ENCODE measurements at regions not wholly inside any gene's neighbourhood (a gene's known extent, or its start where the extent isn't known, plus 50 kb on each side); places are given as distances from the start of the nearest gene placed in this dataset.
A peak's percentile ranks its signal among the peaks of the same experiment; 100 is the strongest.
"Not testable (repeated sequence)": the region's sequence is repeated elsewhere in the genome, so short reads cannot be mapped to it uniquely, and the experiment has no call there.

DNA sequence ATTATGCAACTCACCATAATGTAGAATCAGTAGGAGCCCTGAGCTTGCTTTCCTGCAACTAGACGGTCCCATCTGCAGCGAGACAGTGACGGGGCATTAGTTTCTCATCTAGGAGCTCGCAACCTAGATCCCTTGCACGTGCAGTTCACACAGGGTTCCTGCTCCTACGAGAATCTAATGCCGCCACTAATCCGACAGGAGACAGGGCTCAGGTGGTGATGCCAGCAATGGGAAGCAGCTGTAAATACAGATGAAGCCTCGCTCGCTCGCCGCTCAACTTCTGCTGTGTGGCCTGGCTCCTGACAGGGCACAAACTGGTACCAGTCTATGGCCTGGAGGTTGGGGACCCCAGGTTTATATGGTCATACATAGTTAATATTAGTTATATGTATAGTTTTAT, 394.5 kb downstream of the NPIPA8 start:
- DNase-seq (ENCODE audit: low read depth): no peak

DNA sequence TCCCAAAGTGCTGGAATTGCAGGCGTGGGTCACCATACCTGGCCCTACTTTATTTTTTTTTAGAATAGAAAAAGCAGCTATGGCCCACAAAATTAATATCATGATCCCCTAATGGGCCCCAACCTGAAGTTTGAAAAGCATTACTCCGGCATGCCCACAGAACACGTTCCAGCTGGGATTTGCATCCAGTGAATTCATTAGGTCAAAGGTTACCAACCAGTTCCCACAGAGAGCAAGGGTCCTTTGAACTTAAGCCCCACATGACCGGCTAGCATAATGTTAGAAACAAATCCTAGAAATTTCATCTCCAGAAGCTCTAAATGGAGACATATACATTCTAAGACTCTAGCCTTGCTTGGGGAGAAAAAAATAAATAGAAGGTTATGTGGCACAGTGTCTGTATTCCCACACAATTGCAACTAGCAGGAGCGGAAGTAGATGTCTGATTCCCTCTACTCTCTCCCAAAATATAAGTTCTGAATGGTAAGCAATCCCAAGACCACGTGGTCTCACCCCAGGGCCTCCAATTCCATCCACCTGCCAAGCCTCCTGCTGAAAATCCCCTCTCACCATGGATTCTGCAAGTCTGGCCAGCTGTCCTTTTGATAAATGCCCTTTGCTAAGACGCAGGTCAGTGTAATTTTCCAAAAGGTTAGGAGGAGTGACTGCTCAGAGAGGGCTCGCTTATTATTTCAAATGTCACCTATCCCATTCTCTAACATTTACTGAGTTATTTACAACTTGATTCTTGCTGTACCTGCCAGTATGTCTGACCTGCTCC, 395.8 kb downstream of the NPIPA8 start:
- DNase-seq (ENCODE audit: low read depth): no peak

DNA sequence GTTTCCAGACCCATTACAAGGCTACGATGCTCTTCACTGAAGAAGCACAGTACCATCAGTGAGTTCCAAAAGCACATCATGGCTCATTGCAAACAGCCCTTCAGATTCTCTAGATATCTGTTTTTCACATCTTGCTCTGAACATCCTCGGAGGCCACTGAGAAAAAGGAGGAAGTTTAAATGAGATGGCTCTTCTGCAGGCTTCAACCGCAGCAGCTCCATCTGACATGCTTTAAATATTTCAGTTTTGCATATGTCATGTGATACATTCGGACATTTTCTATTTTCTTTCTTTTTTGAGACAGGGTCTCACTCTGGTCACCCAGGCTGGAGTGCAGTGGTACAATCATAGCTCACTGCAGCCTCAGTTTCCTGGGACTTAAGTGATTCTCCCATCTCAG, 396.8 kb downstream of the NPIPA8 start:
- no peak for DNase-seq (ENCODE audit: low read depth)

DNA sequence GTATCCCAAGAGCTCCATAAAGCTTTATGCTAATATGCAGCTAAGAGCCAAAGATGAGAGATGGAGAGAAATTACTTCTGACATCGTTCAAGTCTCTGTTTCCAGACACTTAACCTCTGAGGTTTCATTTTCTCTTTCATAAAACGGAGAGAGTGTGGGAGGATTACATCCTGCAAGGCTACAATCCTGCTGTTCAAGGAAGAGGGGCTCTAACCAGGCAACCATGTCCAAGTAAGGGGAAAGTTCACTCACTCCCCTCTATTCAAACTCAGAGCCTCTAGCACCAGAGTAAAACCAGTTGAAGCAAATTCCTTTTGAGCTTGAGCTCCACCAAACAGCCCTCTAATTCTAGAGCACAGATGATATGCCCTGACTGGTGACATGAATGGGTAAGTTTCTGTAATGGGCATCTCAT, 397.4 kb downstream of the NPIPA8 start:
- no peak for DNase-seq (ENCODE audit: low read depth)

DNA sequence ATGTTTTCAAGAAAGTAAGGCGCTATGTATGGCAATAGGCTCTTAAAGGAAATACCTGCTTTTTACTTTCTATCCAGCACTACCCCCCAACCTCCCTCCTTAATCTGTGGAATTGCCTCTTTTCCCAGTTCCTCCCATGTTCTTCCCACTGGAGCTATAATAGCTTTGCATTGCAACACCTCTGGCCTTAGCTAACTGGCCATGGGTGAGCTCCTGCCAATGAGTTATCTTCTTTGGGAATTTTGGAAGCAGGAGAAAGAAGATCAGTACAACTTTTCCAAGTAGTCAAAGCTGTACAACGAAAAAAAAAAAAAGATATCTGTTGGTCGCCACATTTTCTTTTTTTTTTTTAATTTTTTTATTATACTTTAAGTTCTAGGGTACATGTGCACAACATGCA, 398.0 kb downstream of the NPIPA8 start:
- no peak for DNase-seq (ENCODE audit: low read depth)

DNA sequence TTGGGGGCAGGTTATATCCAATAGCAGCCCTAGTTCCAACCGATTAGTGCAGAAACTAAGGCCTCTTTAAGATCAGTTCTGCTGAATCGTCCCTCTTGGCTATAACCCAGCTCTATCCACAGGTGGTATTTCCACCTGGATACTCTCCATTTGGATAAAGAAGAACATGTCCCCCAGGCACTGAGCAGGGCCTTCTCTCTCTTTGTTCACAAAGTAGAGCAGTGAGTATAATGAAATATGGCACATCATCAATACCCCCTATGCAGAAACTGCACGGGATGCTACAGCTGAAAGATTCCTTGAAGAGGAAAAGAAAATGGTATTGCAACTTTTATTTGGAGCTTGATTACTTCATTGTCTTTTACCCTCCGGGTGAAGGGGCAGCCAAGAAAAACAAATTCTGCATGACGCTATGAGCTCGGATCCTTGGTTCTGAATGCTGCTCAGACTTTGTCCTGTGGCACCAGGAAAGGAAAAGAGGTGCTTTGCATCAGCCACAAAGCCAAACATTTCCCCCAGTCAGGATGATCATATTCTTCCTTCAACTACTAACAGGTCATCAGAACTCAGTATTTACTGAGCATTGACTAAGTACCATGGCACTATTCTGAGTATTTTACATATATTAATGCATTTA, 399.7 kb downstream of the NPIPA8 start:
- no peak for DNase-seq (ENCODE audit: low read depth)

DNA sequence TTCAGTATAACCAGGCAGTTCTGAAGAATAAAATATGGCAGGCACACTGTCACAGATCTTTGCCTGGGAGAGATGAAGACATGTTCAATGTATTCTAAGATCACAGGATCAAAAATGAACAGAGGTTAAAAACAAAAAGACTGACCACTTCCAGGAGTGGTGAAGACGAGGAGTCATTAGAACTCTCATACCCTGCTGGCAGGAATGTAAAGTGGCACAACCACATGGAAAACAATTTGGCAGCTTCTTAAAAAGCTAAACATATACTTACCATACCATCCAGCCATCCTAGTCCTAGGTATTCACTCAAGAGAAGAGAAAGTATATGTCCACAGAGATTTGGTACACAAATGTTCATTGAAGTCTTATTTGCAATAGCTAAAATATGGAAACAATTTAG, 406.3 kb downstream of the NPIPA8 start:
- no peak for DNase-seq (ENCODE audit: low read depth)

DNA sequence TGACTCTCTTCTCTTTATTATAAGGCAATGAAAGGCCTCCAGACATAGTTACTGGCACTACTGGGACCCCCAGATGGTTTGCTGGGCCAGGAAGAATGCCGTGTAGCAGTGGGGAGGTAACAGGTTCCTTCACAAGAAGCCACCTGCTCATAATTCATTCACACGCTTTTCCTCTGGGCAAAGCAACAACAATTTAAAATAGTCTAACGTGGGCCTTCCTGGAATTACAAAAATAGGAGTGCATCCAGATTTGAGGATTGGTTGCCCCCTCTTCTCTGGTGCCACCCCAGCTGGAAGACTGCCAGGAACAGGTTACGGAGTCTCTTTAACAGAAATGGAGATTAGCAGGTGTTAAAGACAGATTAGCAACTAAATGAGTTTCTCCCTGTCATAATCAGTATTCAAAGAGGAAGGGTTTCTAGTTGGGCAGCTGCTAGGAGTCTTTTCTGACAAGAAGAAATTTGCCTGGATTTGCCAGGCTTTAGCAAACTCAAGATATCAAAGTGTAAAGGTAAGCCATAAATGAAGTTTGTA, 409.6 kb downstream of the NPIPA8 start:
- DNase-seq (ENCODE audit: low read depth): no peak

DNA sequence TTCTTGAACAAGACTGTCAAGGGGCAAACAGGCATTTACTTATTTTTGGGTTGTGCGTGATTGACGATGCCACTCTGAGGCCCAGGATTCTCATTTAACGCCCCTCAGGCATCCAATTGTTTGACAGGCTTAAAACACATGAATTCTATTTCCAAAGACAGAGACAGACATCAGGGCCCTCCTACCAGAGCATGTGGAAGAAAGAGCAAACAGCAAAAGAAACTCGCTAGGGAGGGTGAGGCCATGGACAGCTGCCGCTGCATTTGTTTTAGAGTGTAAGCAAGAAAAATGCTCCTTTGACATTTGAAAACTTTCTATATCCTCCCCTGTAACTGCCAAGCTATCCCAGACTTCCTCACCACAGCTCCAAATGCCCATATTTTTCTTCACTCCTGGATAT, 410.1 kb downstream of the NPIPA8 start:
- DNase-seq (ENCODE audit: low read depth): no peak

DNA sequence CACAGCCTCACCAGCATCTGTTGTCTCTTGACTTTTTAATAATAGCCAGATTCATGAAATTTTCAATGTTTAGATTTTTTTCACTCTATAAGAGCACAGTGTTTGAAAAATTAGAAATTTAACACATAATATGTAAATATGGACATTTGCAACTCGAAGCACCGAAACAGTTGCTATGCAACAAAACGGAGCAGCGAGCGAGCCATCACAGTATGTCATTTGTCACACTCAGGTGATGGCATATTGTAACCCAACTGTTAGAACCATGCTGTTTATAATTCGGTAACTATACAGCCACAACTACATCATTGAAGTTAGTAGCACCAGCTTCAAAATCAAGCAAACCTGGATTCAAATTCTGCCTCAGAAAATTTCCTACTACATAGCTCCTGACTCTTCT, 410.8 kb downstream of the NPIPA8 start:
- no peak for DNase-seq (ENCODE audit: low read depth)

DNA sequence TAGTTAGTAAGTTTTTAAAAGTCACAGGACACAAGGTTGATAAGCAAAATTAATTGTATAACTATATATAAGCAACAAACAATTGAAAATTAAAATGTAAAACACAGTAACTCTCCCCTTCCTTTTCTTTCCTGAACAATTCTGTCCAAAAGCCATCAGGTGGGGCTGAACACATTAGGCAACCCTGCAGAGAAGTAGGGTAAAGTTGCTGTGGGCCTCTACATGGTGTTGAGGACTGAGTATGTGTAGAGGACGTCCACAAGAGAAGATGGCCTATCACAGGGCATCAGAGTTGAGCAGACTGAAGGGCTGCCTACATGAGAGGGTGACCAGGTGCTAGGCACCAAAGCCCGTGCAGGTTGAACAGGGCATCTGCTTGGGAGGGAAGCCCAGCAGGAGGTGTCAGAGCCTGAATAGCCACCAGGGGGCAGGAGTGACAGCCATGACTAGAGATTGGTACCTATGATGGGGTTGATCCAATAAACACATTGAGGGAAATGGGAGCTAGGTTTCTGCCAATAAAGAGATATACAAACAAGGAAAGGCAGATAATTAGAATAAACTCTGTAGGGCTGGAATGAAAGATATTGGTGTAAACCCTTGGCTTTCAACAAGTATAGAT, 415.1 kb downstream of the NPIPA8 start:
- peak; percentile 42 for DNase-seq (ENCODE audit: low read depth)

DNA sequence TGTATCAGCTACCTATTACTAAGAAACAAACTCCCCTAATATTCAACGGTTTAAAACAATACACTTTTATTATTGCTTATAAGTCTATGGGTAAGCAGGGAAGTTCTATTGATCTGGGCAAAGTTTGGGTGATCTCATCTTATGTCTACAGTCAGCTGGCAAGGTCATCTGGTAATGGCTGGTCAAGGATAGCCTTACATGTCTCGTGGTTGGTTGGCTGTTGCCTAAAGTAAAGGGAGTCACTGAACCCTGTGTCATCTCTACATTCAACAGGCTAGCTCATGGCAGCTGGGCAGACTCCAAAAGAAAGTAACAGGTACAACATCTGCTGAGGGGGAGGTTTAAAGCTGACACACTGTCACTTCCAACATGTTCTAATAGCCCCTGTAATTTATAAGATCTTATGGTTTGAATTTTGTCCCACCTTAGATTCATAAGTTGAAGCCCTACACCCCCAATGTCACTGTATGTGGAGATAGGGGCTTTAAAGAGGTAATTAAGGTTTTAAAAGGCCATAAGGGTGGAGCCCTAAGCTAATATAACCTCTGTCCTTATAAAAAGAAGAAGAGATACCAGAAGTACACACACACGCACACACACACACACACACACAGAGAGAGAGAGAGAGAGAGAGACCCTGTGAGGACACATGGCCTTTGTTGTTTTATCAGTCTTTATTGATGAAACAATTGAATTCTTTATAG, 419.1 kb downstream of the NPIPA8 start:
- DNase-seq (ENCODE audit: low read depth): no peak

DNA sequence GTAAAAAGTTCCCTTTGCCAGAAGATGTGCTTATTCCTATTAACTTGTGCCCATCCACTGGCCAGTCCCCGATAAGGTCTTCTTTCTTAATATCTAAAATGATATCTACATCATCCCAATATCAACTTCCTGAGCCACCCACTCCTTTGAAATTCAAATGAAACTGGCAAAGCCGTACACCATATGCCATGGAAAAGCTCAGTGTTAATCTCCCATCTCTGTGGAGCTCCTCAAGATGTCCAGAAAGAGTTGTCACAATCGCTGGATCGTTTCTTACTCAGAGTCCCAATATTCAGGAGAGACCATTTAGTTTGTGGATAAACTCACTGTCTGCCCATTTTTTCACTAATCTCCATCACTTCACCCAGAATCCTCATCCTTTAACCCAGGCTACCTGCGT, 420.7 kb downstream of the NPIPA8 start:
- DNase-seq (ENCODE audit: low read depth): no peak

DNA sequence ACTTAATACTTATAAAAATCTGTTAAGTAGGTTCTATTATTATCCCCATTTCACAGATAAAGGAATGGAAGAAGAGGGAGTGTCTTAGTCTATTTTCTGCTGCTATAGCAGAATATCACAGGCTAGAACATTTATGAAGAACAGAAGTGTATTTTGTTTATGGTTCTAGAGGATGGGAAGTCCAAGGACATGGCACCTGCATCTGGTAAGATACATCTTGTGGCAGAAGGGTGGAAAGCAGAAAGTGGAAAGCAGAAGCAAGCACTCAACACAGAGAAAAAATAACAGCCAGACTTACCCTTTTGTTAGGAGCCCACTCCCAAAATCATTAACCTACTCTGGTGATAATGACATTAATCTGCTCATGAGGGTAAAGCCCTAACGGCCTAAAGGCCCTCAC, 422.4 kb downstream of the NPIPA8 start:
- DNase-seq (ENCODE audit: low read depth): no peak

DNA sequence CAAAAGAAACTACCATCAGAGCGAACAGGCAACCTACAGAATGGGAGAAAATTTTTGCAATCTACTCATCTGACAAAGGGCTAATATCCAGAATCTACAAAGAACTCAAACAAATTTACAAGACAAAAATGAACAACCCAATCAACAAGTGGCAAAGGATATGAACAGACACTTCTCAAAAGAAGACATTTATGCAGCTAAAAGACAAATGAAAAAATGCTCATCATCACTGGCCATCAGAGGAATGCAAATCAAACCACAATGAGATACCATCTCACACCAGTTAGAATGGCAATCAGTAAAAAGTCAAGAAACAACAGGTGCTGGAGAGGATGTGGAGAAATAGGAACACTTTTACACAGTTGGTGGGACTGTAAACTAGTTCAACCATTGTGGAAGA, 425.0 kb downstream of the NPIPA8 start:
- not testable (repeated sequence) for DNase-seq (ENCODE audit: low read depth)

DNA sequence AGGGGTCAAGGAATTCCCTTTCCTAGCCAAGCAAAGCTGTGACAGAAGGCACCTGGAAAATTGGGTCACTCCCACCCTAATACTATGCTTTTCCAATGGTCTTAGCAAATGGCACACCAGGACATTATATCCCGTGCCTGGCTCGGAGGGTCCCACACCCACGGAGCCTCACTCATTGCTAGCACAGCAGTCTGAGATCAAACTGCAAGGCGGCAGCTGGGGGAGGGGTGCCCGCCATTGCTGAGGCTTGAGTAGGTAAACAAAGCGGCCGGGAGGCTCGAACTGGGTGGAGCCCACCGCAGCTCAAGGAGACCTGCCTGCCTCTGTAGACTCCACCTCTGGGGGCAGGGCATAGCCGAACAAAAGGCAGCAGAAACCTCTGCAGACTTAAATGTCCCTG, 429.9 kb downstream of the NPIPA8 start:
- not testable (repeated sequence) for DNase-seq (ENCODE audit: low read depth)

DNA sequence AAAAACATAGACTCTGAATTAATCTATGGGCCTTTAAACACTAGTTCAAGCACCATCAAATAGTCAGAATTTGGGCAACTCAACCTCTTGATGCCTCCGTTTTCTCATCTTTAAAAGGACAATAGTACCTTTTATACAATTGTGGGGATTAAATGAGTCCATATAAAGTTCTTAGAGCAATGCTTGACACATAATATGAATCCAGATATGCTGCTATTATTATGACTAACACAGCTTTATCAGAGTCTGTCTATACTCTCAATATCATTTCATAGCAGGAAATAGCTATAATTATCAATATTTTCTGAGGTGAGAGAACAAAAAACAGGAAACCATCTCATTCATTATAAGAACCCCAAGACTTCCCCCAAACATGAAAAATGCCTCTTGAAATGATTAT, 430.5 kb upstream of the XYLT1 start:
- DNase-seq (ENCODE audit: low read depth): no peak

DNA sequence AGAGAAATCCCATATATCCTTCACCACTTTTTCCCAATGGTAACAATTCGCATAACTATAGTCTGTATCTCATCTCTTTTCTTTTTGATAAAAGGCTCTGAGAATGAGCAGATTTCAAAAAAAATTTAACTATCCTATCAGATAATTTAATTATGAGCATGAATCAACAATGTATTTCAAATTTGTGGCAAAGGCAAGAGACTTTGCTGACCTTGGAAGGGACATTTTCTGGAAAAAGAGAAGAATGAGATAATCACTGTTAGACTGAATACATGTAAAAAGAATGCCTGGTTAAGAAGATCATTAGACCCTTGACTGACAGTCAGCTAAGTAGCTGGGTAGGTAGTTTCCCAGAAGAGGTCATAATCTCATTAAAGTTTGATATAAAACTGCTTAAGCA, 428.4 kb upstream of the XYLT1 start:
- no peak for DNase-seq (ENCODE audit: low read depth)

DNA sequence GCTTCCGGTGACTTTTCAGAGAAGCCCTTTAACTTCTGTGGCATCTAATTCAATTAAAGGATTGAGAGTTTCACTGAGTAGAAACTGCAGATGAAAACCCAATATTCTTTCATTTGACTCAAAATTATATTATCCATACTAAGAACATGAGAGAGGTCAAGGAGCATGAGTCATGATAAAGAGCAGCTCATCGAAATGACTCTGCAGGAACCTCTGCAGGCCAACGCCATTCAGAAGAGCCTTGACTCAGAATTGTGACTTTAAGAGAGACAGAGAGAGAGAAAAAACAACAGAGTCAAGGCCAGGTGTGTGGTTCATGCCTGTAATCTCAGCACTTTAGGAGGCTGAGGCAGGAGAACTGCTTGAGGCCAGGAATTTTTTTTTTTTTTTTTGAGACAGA, 417.2 kb upstream of the XYLT1 start:
- DNase-seq (ENCODE audit: low read depth): peak; percentile 6

DNA sequence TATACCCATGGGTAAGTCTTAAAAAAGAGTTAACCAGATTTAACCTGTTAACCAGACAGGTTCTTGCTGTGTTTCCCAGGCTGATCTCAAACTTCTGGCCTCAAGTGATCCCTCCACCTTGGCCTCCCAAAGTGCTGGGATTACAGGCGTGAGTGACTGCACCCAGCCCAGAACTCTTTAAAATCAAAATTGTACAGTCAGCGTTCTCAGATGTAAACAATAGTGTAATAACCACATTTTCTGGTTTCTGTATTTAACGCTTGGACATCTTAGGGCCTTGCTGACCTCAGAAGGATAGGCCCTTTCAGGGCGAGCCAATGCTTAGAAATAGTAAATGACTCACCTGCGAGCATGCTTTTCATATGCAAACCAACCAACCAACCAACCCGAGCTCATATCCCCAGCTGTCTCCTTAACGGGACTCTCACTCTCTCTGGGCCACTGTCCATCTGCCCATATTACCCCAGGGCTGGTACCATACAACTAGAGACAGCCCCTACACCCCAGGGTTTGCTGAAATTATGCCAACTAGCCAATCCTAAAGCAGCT, 415.0 kb upstream of the XYLT1 start:
- DNase-seq (ENCODE audit: low read depth): no peak

DNA sequence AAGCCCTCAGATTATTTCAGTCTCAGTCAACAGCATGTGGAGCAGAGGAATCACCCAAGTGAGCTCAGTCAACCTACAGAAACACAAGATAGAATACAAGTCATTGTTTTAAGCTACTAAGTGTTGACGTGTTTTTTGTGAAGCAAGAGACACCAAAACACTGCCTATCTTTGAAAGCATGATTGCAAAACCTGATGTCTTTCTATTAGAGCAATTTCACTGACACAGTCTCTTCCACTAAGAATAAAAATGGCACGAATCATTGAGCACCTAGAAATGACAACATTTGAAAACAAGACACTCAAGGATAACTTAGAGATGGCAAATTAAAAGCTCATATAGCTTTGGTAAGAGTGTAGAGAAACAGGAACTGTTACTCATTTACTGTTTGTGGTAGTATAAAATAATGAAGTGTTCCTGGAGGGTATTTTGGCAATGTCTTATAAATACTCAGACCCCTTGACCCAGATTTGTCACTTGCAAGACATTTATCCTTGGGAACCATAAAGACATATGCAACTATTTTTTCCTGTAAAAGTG, 407.1 kb upstream of the XYLT1 start:
- DNase-seq (ENCODE audit: low read depth): no peak
